ENCODE measurements at regions not wholly inside any gene's neighbourhood (a gene's known extent, or its start where the extent isn't known, plus 50 kb on each side); places are given as distances from the start of the nearest gene placed in this dataset.

- TF ChIP-seq PBX2 (CRISPR knock-in tag; IDR thresholded peaks at IDR 0.05; ENCODE audit: low read depth) (no peak), PBX2 (tag; conservative IDR thresholded peaks at IDR 0.05; ENCODE audit: low read depth) (no peak), KLF13 (tag; IDR thresholded peaks at IDR 0.05; ENCODE audit: borderline replicate concordance, low read depth) (no peak), DLX4 (CRISPR knock-in tag; IDR thresholded peaks at IDR 0.05) (no peak)
Measured at GRCh38 chr4:75229806-75230570, 284.2 kb downstream of the RCHY1 start (continued).

GRCh38 chr4:75213480-75213879, 280.6 kb downstream of the PARM1 start:
- no peak overlapping the region for H3K9ac ChIP-seq (ENCODE audit: insufficient read depth in 1 of 2, low read depth in 2 of 2, low read length in 2 of 2)
- TF ChIP-seq SRSF3 (IDR thresholded peaks at IDR 0.05; ENCODE audit: insufficient read depth, low read length) (no peak), FOXA1 (IDR thresholded peaks at IDR 0.05; ENCODE audit: borderline replicate concordance) (no peak), SRF (CRISPR knock-in tag; IDR thresholded peaks at IDR 0.05) (no peak), FUS (optimal IDR thresholded peaks at IDR 0.05; ENCODE audit: low read depth, low read length) (no peak), MXD1 (CRISPR knock-in tag; IDR thresholded peaks at IDR 0.05; ENCODE audit: borderline replicate concordance, poor library complexity, severe bottlenecking) (no peak), DIDO1 (tag; IDR thresholded peaks at IDR 0.05; ENCODE audit: low read depth) (no peak), MAFG (tag; conservative IDR thresholded peaks at IDR 0.05) (no peak), SNIP1 (IDR thresholded peaks at IDR 0.05; ENCODE audit: low read depth) (no peak), FOXO4 (CRISPR knock-in tag; IDR thresholded peaks at IDR 0.05) (no peak), MTA2 (IDR thresholded peaks at IDR 0.05; ENCODE audit: low read depth) (no peak)
- no TSS peak for BruUV-seq (replicated peaks)

More at GRCh38 chr4:75213480-75213879, 280.6 kb downstream of the PARM1 start:
- Histone ChIP-seq H2AFZ (ENCODE audit: low read depth, low read length) (no peak overlapping the region), H3K4me1 (replicated peaks in 1 of 2; ENCODE audit: control insufficient read depth in 2 of 2, insufficient read depth in 2 of 2, low read length in 2 of 2) (no peaks in the 10 kb centered on the region), H3K36me3 (ENCODE audit: control insufficient read depth, insufficient read depth, low read length) (no peaks in the 10 kb centered on the region), H3K9me1 (ENCODE audit: control insufficient read depth, insufficient read depth, low read length) (no peaks in the 10 kb centered on the region), H3K9me3 (replicated peaks; ENCODE audit: control insufficient read depth, insufficient read depth, low read depth, low read length) (no peaks in the 10 kb centered on the region), H4K20me1 (replicated peaks; ENCODE audit: control insufficient read depth, insufficient read depth, low read length) (no peaks in the 10 kb centered on the region), H3K4me2 (ENCODE audit: insufficient read depth, low read length) (no peak overlapping the region), H3K27me3 (ENCODE audit: control insufficient read depth in 2 of 2, insufficient read depth in 2 of 2, low read length in 2 of 2) (no peaks in the 10 kb centered on the region), H3K27ac (ENCODE audit: extremely low read depth, low read depth, low read length) (no peak overlapping the region), H3K4me3 (no peak overlapping the region), H3K79me2 (ENCODE audit: control insufficient read depth, insufficient read depth, low read length) (no peaks in the 10 kb centered on the region)
- ATAC-seq (no peak), FAIRE-seq (no peak), DNase-seq (ENCODE audit: extremely low read depth in 1 of 4, low spot score in 3 of 4) (no peak)
- ChIA-PET POLR2A (no interaction called here), CTCF (ENCODE audit: low intra/inter-chr PET ratio) (no interaction called here)
- in situ Hi-C loops (cut with MboI) (no loop called here), intact Hi-C loops (cut with micrococcal nuclease) (no loop called here)
- WGBS (ENCODE audit: insufficient coverage, low coverage, missing lambda C conversion rate) = 3% methylated on average over 2 of the region's 2 CpGs
